Stimulated activated CD8-positive, alpha-beta memory T cell treated with anti-CD3 and anti-CD28 coated beads, Interleukin-2, amount 100 ng/mL, for 48 hours (primary cell): ENCODE measurements at regions not wholly inside any gene's neighbourhood (a gene's known extent, or its start where the extent isn't known, plus 50 kb on each side); places are given as distances from the start of the nearest gene placed in this dataset.
"Not testable (repeated sequence)": the region's sequence is repeated elsewhere in the genome, so short reads cannot be mapped to it uniquely, and the experiment has no call there.

Experiments used
- DNase-seq, 2 donors: peaks; one replicate each; pipeline ENCODE4 v3.0.0-alpha.2; 2020; ENCODE audit warnings: low read depth in 2 of 2

DNA sequence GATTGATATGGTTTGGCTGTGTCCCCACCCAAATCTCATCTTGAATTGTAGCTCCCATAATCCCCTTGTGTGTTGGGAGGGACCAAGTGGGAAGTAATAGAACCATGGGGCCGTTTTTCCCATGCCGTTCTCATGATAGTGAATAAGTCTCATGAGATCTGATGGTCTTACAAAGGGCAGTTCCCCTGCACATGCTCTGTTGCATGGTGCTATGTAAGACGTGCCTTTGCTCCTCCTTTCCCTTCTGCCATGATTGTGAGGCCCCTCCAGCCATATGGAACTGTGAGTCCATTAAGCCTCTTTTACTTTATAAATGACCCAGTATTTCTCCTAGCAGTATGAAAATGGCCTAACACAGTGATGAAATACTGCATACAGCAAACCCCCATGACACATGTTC is 84.8 kb upstream of the SELENOP start:
- DNase-seq = no peak

DNA sequence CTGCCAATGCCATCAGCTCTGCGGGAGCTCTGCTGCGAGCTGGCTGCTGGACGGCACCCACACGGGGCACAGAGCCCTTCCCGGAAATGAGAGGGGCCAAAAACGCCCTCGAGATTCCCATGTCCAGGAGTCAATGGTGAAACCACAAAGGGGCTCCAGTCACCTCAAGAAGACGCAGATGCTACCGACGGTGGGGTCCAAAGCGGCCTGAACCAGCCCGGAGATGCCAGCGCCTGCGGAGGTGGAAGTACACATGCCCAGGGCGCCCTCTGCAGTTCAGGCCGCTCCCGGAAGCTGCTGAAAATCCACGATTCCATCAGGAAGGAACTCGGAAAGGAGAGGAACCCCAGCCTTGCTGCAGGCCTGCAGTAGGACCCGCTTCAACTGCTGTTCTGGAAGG is 82.4 kb upstream of the SELENOP start:
- DNase-seq = no peak

DNA sequence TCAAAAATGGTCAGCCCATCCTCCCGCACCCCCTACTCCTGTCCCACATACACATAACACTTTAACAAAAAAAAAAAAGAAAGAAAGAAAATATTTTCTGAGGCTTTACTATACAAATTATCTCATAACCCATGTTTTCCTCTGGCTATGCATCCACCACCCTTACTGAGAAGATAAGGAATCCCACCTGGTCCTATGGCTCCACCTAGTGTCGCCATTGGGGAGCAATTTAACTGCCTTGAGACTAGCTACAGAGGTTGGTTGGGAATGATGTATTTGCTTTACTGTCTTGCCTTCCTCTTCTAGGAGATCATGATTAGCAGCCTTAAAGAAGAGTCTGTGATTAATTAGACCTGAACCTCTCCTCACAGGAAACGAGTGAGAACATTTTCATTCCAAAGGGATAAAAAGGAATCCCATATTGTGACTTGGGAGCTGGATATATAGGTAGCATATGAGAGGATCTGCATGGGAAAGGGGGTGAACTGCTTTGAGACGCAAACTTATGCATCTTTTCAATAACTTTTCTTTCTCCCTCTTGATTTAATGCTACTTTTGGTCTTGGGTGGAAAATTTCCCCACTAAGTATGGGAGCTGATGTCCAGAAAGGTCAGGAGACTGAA is 77.7 kb upstream of the SELENOP start:
- peak in 1 of 2 donors; percentile 47 for DNase-seq

DNA sequence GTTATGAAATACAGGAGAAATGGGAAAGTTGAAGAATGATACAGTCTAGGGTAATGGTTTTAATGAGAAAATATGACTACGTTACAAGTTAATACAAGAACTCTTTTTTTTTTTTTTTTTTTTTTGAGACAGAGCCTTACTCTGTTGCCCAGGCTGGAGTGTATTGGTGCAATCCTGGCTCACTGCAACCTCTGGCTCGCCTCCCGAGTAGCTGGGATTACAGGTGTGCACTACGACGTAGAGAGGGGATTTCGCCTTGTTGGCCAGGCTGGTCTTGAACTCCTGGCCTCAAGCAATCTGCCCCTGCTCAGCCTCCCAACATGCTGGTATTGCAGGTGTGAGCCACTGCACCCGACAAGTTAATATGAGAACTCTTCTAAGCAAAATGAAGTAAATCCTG is 77.1 kb upstream of the SELENOP start:
- DNase-seq = no peak

DNA sequence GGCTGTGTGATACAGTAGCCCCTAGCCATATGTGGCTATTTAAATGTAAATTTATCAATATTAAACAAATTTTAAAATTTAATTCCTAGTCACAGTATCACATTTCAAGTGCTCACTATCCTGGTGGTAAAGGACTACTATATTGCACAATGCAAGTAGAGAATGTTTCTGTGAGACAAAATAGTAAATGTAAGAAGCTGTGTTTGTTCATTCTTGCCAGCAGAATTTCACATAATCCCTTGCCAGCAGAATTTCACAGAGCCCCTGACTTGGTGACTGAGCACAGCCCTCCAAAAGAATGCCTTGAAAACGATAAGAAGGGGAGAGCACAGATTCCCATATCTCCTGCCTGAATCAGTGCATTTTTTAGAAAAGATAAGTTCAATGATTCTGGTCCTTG is 75.9 kb upstream of the SELENOP start:
- no peak for DNase-seq

DNA sequence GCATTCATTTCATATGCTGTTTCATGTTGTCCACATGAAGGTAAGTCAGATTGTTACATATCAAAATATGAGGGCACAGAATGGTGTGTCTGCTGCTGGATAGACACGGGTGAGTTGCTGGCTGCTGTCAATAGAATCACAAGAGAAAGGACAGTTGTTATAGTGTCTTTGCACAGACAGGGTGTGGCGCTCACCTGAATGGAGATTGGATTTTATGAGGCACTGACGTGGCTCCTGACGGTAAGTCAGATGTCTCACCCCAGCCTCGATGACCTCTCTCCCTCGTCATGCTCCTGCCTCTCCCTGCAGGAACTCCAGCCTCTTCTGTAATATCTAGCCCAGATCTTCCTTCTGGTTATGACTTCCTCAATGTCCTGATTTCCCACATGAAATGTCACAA is 75.4 kb upstream of the SELENOP start:
- no peak for DNase-seq

DNA sequence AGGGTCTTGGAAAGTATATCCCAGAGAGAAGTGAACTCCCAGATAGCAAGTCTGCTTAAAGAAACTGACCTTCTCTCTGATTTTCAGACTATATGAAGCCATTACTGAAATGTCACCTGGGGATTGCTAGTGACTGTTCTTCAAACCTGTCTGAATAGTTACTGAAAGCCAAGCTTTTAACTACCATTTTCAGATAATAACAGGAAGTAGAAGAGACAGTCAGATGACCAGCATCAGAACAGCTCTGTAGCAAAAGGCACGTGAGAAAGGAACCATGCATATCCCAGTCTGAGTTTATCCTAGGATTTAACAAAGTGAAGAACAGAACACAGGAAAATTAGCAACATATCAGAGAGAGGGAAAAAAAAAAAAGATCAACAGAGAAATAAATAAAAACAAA is 74.9 kb upstream of the SELENOP start:
- DNase-seq = no peak

DNA sequence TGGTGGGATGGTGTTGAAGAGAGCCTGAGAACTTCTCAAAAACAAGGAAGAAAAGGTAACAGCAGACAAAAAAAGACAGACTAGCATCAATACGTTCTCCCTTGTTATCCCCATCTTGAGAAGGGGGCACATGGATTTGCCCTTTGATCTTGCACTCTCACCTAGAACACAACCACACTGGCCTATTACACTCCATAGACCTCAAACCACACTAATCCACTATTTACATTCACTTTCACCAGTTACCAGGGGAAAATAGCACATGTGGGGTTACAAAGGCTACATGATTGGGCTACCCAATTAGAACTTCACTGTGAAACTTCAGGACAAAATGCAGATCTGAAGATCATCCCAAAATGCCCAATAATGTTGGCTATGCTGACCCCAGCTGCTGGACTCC is 72.6 kb upstream of the SELENOP start:
- DNase-seq = no peak

DNA sequence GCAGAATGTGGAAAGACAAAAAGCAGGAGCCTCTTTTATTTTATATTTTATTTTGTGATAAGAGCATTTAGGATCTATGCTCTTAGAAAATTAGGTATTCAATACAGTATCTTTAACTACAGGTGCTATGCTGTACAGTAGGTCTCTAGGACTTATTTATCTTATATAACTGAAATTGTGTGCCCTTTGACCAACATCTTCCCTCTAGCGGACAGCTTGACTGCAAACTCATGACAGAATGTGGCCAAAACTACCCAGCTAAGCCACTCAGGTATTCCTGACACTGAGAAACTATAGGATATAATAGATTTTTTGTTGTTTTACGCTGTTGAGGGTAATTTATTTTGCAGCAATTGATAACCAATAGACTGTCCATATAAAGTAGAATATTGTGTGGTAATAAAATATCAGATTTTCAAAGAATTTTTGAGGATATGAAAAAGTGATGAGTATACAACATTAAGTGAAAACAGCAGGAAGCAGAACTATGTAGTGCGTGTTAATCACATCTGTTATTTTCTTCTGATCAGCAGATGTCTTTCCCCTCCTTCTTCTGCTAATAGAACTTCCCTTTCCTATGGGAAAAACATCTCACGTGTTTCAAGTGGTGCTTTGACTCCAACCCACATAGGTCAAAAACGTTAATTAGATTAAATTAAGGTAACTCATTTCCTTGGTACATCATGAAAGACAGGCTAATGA is 69.9 kb upstream of the SELENOP start:
- DNase-seq = no peak

DNA sequence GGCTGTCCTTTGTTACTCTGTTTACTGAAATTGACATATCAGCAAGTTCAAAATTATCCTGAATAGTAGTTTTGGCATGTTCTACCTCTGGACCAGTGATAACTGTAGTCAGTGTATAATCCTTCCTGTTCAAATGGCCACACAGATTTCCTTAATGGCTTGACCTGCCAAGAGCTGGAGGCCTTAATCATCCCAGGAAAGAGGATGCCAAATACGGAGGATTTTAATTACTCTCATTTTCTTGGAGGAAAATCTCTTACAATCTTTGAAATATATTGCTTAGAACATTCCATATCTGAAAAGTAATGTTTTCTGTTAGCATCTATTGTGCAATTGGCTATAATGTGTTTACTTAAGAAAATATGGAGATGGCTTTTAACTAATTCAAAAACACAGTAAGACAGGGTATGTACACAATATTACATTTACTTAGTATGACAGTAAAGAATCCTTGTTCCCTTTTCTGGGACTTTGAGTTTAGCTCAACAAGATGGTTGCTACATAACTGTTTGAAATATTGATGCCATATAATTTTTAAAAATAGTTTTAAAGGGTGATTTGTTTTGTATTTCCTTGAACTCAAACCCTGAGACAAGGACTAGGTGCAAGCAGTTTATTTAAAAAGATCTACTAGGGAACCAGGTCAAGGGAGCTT is 68.9 kb upstream of the SELENOP start:
- no peak for DNase-seq

DNA sequence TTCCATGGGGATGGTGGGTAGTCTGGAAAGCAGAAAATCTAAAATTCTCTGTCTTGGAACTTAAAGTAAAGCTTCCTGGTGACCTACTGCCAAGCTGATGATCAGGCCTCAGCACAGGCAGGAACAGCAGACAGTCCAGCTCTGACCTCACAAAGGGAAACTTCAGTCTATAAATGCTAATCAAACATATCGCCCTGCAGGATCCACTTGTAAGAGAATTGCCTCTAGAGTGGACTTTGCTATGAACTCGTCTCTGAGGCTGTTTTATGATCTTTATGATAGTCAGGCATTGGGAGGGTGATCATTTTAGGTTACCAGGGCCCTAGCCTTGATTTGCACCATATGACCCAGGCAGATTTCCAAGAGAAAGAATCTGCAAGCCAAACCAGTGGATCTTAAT is 67.6 kb upstream of the SELENOP start:
- no peak for DNase-seq

DNA sequence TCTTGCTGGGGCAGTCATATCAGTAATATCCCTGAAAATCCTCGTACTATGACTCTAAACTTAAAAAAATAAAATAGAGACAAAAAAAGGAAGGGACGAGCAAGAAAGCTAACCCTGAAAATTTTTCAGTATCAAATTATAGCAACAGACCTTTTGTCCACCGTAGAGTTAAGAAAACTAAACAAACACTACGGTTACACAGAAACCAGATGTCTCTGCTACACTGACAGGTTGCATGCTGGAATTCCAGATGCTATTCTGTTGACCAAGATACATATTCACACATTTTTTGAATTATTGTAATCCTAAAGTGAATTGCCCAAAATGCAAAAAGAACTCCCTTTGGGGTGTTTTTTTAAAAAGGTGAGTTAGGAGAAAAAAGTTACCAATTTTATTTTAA is 66.9 kb upstream of the SELENOP start:
- DNase-seq = no peak

DNA sequence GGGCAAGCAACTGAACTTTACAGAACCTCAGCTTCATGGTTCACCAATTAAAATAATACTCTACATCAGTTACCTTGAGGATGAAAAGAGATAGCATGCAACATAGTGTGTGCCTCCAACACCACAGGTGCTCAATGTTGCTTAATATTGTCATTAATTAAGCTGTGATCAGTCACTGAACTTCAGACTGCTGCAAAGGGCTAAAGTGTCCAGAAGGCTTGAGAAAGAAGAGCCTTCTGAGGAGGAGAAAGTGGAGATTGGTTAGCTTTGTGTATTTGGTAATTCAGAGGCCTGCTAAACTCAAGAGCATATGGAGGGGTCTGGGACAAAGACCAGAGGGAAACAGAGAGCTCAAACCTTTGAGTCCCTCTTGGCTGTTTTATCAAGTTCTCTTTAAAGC is 66.3 kb upstream of the SELENOP start:
- no peak for DNase-seq

DNA sequence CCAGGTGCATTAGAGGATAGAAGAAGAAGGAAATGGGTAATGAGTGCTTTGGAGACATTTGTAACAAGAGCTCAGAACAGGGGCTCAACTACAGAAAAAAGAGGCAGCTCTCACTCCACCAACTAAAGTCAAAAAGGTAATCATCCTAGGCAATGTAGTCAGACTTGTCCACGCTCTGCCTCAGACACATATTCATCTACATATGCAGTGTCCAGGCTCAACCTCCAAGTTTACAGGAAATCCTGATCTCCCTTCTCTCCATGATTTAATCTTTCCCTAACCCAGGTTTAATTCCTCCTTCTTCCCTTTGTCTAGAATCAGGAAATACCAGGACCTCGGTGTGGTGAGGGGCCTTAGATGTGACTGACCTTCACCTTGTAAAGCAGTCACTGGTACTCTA is 65.7 kb upstream of the SELENOP start:
- DNase-seq = no peak

DNA sequence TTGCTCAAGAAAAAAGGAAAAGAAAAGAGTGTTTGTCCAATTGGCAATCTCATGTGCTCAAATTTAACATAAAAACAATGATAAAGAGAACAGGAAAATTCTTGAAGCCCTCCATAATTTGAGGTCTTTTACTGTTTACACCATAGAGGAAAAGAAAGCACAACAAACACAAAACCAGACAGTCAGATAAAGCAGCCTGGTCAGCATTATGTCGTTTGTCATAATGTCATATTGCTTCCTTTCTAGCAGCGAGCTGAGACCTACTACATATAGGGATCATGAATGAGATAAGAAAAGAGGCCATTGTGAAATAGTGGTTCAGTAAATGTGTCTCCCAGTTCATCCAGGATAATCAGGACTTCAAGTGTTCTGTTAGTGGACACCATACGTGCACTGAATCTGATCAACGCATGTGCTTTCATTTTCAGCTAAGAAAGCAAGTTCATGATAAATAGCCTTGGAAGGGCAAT is 64.7 kb upstream of the SELENOP start:
- DNase-seq = no peak

DNA sequence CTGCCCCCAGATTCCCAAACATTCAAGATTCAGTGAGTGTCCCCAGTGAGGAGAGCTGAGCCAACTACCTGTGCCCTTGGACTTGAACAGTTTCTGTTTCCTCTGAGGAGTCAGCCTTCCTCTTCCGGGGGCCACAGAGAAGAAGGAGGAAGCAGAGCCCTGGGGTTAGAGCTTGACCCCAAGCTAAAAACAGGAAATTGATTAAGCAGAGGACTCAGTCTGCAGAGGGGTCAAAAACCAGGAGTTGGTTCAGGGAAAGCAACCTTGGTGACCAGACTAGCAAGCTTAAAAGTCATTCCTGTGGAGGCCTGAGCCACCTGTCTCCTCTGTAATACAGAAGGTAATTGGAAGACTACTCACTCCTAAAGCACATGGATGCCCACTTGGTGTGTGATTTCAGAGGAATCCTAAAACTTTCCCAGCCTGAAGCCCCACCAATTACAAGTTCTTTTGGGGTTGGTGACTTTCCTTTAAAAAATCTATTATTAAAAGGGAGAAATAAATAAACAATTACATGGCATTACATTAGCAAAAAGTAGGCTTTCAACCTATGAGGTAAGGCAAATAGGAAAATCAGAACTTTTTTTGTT is 64.2 kb upstream of the SELENOP start:
- no peak for DNase-seq

DNA sequence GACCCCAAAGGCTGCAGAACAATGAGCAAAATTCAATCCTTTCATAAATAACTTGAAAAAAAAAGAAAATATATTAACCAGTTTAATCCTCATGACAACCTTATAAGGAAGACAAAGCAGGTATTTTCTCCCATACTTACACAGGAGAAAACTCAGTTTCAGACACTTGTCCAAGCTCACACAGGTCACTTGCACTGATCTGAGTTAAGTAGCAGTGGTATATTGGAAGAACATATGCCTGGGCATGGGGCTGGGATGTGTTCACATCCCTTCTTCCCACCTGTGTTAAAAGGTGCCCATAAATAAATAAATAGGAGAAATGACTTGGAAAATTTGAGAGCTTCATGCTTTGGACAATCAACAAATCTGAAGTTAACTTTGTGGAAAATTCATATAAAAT is 63.5 kb upstream of the SELENOP start:
- no peak for DNase-seq

DNA sequence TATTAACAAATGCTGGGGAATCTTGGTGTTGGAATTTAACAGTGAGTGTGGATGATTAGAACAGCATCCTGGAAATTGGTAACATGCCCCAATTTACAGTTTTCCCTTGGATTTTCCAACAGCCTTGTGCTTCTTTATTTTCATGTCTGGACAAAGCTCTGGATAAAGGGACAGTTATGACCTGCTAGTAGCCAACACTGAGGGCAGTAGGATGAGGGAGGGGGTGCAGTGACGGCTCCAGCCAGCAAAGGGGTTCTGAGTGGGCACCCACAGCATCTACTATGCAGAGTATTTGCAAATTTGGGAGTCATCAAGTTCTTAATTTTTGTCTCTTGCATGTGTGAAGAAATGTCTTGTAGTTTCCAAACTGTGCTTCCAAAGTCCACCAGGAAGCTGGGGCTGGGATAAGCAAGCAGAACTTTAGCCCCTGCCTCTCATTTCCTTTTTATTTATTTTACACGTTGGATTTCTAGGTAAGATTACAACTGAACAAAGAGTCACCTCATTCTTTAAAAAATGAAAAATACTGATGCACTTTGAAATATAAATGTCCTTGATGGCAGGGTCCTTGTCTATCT is 63.0 kb upstream of the SELENOP start:
- no peak for DNase-seq

DNA sequence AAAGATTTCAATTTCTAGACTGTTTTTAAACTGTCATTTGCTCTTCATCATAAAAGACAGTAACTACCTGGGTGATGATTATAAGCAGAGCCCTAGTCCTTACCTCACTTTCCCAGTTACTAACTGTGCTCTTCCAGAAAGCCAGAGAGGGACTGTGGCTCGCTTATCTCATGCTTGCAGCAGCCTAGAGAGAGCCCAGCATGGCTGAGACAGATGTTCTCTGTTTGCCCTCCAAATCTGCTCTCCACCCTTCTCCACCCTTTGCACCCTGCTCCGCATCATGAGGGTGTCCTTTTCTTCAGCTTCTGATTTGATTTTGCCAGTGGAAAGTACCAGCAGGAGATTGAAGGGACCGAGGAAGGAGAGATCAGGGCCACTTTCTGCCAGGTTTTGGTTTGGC is 61.2 kb upstream of the SELENOP start:
- no peak for DNase-seq

DNA sequence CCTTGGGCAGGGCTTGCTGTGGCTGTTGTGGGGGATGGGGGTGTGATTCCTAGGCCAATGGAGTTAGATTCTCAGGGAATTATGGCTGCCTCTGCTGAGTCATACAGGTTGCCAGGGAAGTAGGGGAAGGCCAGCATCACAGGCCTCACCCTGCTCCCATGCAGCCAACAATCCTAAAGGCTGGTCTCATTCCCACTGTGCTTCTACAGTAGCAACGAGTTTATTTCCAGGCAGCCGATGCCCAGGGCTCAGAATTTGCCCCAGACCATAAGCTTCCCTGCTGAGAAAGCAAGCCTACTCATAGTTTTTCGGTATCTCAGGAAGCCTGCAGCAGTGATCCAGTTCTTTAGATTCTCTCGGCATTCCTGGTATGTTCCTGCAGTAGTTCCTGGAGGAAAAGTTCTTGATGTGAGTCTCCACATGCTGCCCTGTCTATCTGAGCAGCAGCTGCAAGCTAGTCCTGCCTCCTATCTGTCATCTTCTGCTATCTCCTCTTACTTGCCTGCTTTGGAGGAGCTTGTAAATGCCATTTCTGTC is 59.3 kb upstream of the SELENOP start:
- no peak for DNase-seq

DNA sequence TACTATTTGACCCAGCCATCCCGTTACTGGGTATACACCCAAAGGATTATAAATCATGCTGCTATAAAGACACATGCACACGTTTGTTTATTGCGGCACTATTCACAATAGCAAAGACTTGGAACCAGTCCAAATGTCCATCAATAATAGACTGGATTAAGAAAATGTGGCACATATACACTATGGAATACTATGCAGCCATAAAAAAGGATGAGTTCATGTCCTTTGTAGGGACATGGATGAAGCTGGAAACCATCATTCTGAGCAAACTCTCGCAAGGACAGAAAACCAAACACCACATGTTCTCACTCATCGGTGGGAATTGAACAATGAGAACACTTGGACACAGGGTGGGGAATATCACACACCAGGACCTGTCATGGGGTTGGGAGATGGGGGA is 56.7 kb upstream of the SELENOP start:
- DNase-seq = not testable (repeated sequence)

DNA sequence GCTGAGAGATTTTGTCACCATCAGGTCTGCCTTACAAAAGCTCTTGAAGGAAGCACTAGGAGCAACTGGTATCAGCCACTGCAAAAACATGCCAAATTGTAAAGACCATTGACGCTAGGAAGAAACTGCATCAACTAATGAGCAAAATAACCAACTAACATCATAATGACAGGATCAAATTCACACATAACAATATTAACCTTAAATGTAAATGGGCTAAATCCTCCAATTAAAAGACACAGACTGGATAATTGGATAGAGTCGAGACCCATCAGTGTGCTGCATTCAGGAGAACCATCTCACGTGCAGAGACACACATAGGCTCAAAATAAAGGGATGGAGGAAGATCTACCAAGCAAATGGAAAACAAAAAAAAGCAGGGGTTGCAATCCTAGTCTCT is 53.1 kb upstream of the SELENOP start:
- DNase-seq = not testable (repeated sequence)
